ENCODE measurements at regions not wholly inside any gene's neighbourhood (a gene's known extent, or its start where the extent isn't known, plus 50 kb on each side); places are given as distances from the start of the nearest gene placed in this dataset.

DNA sequence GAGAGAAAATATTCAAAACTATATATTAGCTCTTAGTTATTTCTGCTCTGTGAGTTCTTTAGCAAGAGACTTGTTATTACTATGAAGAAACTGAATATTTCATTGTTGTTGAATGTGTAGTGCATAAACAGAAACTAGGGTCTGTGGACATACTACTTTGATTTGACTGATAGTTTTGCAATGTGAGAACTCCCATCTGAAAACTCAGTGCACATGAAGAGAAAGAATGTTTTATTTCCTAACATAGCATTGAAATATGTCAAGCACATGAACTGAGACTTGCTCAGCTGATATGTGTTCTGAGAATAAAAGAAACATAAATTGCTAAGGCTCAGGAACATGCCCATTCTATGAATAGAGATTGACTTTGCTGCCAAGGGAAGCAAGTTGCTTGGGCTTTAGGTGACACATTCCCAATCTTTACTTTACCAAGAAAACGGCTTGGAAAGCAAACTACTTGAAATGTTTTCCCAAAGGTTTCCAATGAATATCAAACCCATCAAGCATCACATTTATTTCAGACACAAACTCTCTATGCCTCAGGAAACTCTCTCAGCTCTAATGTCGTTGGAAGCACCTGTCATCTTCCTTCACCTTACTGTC lies 290.4 kb downstream of the SLC16A7 start:
- Mint-ChIP-seq H3K4me3 (no peak overlapping the region), H3K36me3 (ENCODE audit: low read depth) (no peaks in the 10 kb centered on the region), H3K4me1 (no peaks in the 10 kb centered on the region), H3K27ac (no peak overlapping the region), H3K27me3 (no peaks in the 10 kb centered on the region)
- H3K9me3 ChIP-seq (ENCODE audit: control insufficient read depth, low read length, poor library complexity, severe bottlenecking), result no peaks in the 10 kb centered on the region
- no peak for DNase-seq
- ATAC-seq, result no peak

DNA sequence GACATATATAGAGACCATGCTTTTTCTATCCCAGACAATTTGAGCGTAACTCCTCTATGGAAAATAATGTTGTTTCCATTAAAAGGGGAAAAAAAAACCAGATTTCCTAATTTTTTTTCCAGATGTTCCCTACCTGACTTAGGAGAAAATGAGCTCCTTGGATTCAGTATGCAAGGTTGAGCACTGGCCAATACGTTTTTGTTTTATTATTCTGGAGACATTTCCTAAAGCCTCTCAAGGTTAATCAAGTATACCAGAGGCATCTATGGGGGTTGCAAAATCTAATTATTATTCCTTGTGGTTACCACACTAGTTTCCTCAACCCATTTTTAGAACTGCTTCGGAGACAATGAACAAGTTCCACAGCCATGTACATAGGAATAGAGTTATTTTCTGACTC lies 291.3 kb downstream of the SLC16A7 start:
- no peaks in the 10 kb centered on the region for H3K4me1 Mint-ChIP-seq
- H3K9me3 ChIP-seq (ENCODE audit: control insufficient read depth, low read length, poor library complexity, severe bottlenecking), result no peaks in the 10 kb centered on the region
- ATAC-seq, result no peak

DNA sequence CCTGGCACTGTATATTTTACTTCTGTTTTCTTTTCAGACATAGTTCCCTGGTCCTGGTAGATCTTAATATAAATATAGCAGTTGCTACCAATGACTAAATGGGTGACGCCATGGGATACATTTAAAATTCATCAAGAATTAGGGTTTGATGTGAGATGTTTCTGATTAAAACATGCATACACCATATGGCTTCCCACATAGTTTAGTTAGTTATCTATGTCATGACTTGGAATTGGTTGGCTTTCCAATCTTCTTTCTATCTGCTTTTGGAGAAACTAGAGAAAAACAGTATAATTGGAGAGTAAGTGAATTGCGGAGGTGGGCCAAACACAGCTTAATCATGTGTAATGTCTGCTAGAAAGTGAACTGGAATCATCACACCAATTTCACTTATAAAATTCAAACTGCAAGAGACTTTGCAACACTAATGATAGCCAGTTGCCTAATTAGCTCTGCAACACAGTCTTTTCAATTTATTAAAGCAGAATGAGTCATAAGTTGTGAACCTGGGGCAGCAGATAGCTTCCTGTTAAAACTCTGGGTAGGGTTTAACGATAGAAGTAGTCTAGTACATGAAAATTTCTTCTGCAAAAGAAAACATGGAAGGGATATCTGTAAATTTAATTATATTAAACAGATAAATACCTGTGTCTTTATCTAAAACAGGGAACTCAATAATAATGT lies 295.2 kb downstream of the SLC16A7 start:
- ATAC-seq (no peak), DNase-seq (no peak)
- H3K4me1 Mint-ChIP-seq, result no peaks in the 10 kb centered on the region
- no peaks in the 10 kb centered on the region for H3K36me3 Mint-ChIP-seq (ENCODE audit: low read depth)
- H3K9me3 ChIP-seq (ENCODE audit: control insufficient read depth, low read length, poor library complexity, severe bottlenecking), result no peaks in the 10 kb centered on the region
- H3K27ac Mint-ChIP-seq, result no peak overlapping the region
- peaks cover 5% of the 10 kb centered on the region for H3K27me3 Mint-ChIP-seq
- no peak overlapping the region for H3K4me3 Mint-ChIP-seq

More for the DNA sequence above, 291.3 kb downstream of the SLC16A7 start:
- no peaks in the 10 kb centered on the region for H3K36me3 Mint-ChIP-seq (ENCODE audit: low read depth)
- H3K4me3 Mint-ChIP-seq, result no peak overlapping the region
- no peaks in the 10 kb centered on the region for H3K27me3 Mint-ChIP-seq
- DNase-seq, result no peak
- no peak overlapping the region for H3K27ac Mint-ChIP-seq

DNA sequence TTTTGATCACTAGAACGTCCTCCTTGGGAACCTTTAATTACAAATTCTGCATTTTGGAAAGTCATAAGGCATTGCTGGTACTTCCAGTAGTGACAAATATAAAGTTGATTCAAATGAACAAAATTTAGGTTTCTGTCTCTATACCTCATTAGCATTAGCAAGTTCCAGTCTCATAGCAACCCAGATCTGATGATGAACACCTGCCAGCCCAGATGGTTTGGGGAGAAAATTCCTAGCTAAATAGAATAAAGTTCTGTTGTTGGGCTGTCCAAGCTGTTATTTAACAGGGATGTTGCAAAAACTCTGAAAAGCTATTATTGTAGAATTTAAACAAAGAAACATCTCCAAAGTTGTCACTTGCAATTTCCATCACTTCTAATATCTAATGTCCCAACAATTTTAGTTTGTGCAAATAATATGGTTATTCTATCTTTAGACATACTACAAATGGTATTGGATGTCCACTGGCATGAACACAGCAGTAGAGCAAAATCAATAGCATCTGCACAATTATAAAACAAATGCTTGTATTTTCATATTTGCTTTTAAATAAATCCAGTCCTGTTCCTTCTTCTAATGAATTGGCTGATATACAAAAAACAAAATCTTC lies 299.4 kb downstream of the SLC16A7 start:
- DNase-seq (no peak), ATAC-seq (no peak)
- no peaks in the 10 kb centered on the region for H3K9me3 ChIP-seq (ENCODE audit: control insufficient read depth, low read length, poor library complexity, severe bottlenecking)
- Mint-ChIP-seq H3K36me3 (ENCODE audit: low read depth) (no peaks in the 10 kb centered on the region), H3K27ac (no peak overlapping the region), H3K4me3 (no peak overlapping the region), H3K4me1 (no peaks in the 10 kb centered on the region), H3K27me3 (peaks cover 5% of the 10 kb centered on the region)

DNA sequence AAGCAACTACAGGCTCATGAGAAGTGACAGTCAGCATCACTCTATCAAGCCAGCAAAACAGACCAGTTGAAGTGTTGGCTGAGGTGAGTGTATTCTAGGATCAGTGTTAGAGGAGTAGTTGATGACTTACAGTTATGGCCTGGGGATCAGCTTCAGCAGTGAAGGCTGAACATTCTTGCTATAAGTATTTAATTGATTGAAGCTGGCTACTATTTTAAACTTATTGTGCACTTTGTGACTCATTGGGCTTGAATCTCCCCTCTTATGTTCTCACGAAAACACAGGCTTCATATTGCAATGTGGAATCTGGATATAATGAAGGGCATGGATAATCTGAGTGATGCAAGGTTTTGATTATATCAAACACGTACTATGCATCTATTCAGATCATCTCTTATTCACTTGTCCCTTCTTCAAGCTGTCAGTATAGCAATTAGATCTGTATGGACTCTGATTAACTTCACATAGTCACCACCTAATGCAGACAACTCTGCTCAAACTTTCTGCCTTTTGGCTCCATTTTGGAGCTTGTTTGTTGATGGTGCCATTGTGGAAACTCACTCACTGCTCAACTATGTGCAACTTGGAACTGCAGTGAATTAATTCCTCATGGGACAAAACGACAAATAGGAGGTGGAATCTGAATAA lies 309.2 kb downstream of the SLC16A7 start:
- ATAC-seq (no peak), DNase-seq (no peak)
- Mint-ChIP-seq H3K27ac (no peak overlapping the region), H3K27me3 (no peaks in the 10 kb centered on the region), H3K4me3 (no peak overlapping the region), H3K4me1 (no peaks in the 10 kb centered on the region), H3K36me3 (ENCODE audit: low read depth) (no peaks in the 10 kb centered on the region)
- H3K9me3 ChIP-seq (ENCODE audit: control insufficient read depth, low read length, poor library complexity, severe bottlenecking), result no peaks in the 10 kb centered on the region

DNA sequence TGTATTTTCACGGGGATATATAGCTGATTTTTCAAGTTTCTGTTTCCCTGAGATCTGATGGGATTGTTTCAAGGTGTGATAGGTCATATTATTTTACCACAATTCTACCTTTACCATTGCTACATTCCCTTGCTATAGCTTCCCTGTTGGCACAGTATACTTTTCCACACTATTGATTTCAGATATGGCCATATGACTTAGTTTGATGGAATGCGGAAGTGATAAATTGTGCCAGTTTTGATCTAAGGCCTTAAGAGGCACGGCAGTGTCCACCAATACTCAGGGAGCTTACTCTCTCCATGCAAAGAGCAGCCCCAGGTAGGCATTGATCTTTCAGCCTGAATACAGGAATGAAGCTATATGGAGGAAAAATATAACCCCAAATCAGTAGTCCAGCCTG lies 315.7 kb downstream of the SLC16A7 start:
- ATAC-seq (no peak), DNase-seq (no peak)
- no peaks in the 10 kb centered on the region for H3K9me3 ChIP-seq (ENCODE audit: control insufficient read depth, low read length, poor library complexity, severe bottlenecking)
- Mint-ChIP-seq H3K4me1 (no peaks in the 10 kb centered on the region), H3K27ac (no peak overlapping the region), H3K4me3 (no peak overlapping the region), H3K36me3 (ENCODE audit: low read depth) (no peaks in the 10 kb centered on the region), H3K27me3 (no peaks in the 10 kb centered on the region)

DNA sequence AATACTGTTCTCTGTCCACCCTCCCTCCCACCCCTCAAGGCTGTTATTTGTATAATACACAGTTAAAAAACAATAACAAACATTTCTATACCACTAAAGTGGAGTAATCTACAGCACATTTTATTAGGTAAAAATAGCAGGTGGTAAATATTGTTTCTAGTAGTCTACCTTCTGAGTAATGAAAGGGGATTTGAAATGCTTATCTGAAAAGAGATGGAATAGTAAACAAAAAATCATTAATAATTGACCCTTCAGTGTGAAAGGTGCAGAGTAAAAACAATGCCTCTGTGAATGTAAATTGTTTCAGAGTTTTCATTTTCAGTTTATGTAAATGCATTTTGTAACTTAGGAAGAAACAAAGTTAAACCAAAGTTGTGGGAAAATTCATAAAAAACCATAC lies 321.2 kb downstream of the SLC16A7 start:
- DNase-seq (no peak), ATAC-seq (no peak)
- no peaks in the 10 kb centered on the region for H3K27me3 Mint-ChIP-seq
- no peaks in the 10 kb centered on the region for H3K4me1 Mint-ChIP-seq
- no peak overlapping the region for H3K27ac Mint-ChIP-seq
- H3K36me3 Mint-ChIP-seq (ENCODE audit: low read depth), result no peaks in the 10 kb centered on the region
- no peaks in the 10 kb centered on the region for H3K9me3 ChIP-seq (ENCODE audit: control insufficient read depth, low read length, poor library complexity, severe bottlenecking)
- no peak overlapping the region for H3K4me3 Mint-ChIP-seq

DNA sequence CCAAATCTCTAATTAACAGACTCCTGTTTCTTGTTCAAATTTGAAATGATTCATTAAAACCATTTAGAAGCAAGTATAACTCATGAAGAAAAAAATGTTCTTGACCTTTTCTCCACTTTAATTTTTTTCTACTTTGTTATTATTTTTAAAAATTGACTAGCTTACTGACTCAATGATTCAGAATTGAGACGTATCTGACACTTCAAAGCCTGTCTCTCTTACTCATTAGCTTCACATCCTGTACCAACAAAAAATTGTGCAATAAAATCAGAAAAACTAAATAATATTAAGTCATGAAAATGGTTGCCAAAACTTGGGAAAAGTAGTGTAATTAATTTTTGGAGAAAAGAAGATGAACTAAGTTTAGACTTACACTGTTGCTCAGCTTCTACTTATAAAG lies 331.2 kb downstream of the SLC16A7 start:
- H3K9me3 ChIP-seq (ENCODE audit: control insufficient read depth, low read length, poor library complexity, severe bottlenecking), result no peaks in the 10 kb centered on the region
- H3K36me3 Mint-ChIP-seq (ENCODE audit: low read depth), result peaks cover 2% of the 10 kb centered on the region
- no peak overlapping the region for H3K4me3 Mint-ChIP-seq
- H3K27ac Mint-ChIP-seq, result no peak overlapping the region
- no peaks in the 10 kb centered on the region for H3K4me1 Mint-ChIP-seq
- H3K27me3 Mint-ChIP-seq, result no peaks in the 10 kb centered on the region
- ATAC-seq, result no peak
- DNase-seq, result no peak

DNA sequence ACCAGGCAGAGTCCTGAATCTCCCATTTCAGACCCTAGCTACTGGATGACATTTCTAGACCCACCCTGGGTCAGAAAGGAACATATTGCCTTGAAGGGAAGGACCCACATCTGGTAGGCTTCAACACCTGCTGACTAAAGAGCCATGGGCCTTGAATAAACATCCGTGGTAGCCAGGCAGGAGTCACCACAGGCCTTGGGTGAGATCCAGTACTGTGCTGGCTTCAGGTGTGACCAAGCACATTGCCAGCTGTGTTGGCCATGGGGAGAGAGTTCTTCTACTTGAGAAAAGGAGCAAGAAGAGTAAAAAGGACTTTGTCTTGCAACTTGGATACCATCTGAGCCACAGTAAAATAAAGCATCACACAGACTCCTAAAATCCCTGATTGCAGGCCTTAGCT lies 332.6 kb downstream of the SLC16A7 start:
- Mint-ChIP-seq H3K4me1 (no peaks in the 10 kb centered on the region), H3K27ac (no peak overlapping the region), H3K36me3 (ENCODE audit: low read depth) (peaks cover 2% of the 10 kb centered on the region), H3K27me3 (no peaks in the 10 kb centered on the region), H3K4me3 (no peak overlapping the region)
- DNase-seq (no peak), ATAC-seq (no peak)
- no peaks in the 10 kb centered on the region for H3K9me3 ChIP-seq (ENCODE audit: control insufficient read depth, low read length, poor library complexity, severe bottlenecking)

DNA sequence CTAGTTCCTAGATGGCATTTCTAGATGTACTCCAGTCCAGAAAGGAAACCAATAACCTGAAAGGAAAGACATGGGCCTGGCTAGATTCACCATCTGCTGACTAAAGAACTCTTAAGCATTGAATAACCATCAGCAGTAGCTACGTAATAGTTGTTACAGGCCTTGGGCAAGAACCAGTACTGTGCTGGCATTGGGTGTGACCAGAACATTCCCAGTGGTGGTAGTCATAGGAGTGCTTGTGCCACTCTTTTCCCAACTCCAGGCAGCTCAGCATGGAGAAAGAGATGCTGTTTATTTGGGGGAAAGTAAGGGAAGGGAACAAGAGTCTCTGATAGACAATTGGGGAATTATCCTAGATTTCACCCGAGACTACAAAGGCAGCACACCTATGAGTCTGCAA lies 333.3 kb downstream of the SLC16A7 start:
- H3K9me3 ChIP-seq (ENCODE audit: control insufficient read depth, low read length, poor library complexity, severe bottlenecking), result no peaks in the 10 kb centered on the region
- Mint-ChIP-seq H3K4me3 (no peak overlapping the region), H3K27ac (no peak overlapping the region), H3K36me3 (ENCODE audit: low read depth) (peaks cover 2% of the 10 kb centered on the region), H3K27me3 (no peaks in the 10 kb centered on the region), H3K4me1 (no peaks in the 10 kb centered on the region)
- ATAC-seq (no peak), DNase-seq (no peak)

DNA sequence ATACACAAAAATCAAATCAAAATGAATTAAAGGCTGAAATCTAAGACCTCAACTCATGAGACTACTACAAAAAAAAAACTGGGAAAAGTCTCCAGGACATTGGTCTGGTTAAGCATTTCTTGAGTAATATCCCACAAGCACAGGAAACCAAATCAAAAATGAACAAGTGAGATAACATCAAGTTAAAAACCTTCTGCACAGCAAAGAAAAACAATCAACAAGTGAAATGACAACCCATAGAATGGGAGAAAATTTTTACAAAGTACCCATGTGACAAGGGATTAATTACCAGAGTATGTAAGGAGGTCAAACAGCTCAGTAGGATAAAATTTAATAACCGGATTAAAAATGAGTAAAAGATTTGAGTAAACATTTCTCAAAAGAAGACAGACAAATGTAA lies 338.7 kb downstream of the SLC16A7 start:
- Mint-ChIP-seq H3K27ac (no peak overlapping the region), H3K4me3 (no peak overlapping the region), H3K4me1 (no peaks in the 10 kb centered on the region), H3K27me3 (no peaks in the 10 kb centered on the region), H3K36me3 (ENCODE audit: low read depth) (no peaks in the 10 kb centered on the region)
- DNase-seq (no peak), ATAC-seq (no peak)
- H3K9me3 ChIP-seq (ENCODE audit: control insufficient read depth, low read length, poor library complexity, severe bottlenecking), result no peaks in the 10 kb centered on the region

DNA sequence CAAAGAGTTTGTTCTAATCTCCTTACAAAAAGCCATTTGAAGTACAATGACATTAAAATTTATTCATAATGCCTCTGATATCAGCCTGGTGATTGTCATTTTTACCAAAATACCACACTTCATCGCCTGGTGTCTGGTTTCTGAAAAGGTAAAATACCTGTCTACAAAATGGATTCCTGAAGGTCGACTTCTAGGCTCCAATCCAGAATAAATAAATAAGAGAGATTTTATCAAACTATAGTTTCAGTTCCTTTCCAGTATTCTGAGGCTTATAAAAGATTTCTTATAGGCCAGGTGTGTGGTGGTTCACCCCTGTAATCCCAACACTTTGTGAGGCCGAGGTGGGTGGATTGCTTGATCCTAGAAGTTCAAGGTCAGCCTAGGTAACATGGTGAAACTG lies 340.7 kb downstream of the SLC16A7 start:
- no peaks in the 10 kb centered on the region for H3K9me3 ChIP-seq (ENCODE audit: control insufficient read depth, low read length, poor library complexity, severe bottlenecking)
- DNase-seq (no peak), ATAC-seq (no peak)
- H3K4me1 Mint-ChIP-seq, result no peaks in the 10 kb centered on the region
- H3K27me3 Mint-ChIP-seq, result no peaks in the 10 kb centered on the region
- H3K36me3 Mint-ChIP-seq (ENCODE audit: low read depth), result no peaks in the 10 kb centered on the region
- no peak overlapping the region for H3K27ac Mint-ChIP-seq
- H3K4me3 Mint-ChIP-seq, result no peak overlapping the region

DNA sequence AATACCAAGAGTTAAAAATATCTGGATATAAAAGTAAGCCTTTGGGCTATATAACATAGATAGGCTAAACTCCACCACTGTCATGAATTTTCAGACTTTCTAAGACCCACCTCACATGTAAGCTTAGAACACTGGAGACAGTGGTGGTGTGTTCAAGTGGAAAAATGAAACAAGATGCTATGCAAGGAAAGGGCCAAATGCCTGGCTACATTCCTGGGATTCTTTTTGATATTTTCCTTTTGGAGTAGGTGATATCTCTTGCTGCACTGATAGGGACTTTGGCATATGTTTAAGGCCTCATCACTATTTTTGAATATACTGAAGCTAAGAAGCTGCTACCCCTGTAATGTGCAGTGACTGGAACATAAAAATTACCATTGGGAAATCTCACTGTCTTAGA lies 341.3 kb downstream of the SLC16A7 start:
- no peak overlapping the region for H3K27ac Mint-ChIP-seq
- no peaks in the 10 kb centered on the region for H3K4me1 Mint-ChIP-seq
- no peaks in the 10 kb centered on the region for H3K9me3 ChIP-seq (ENCODE audit: control insufficient read depth, low read length, poor library complexity, severe bottlenecking)
- no peaks in the 10 kb centered on the region for H3K36me3 Mint-ChIP-seq (ENCODE audit: low read depth)
- no peak overlapping the region for H3K4me3 Mint-ChIP-seq
- DNase-seq (no peak), ATAC-seq (no peak)
- no peaks in the 10 kb centered on the region for H3K27me3 Mint-ChIP-seq
